22Rv1 (cell line): ENCODE measurements at regions not wholly inside any gene's neighbourhood (a gene's known extent, or its start where the extent isn't known, plus 50 kb on each side); places are given as distances from the start of the nearest gene placed in this dataset.
"Not testable (repeated sequence)": the region's sequence is repeated elsewhere in the genome, so short reads cannot be mapped to it uniquely, and the experiment has no call there.

Experiments
- CTCF ChIP-seq: fragments of 450-650 bp; IDR thresholded peaks from 2 replicates; pipeline ENCODE4 v1.5.1; 2017; ENCODE audit warnings: mild to moderate bottlenecking
- ZFX ChIP-seq: fragments of 450-650 bp; IDR thresholded peaks from 2 replicates; pipeline ENCODE4 v1.6.1; 2017; ENCODE audit warnings: antibody characterized with exemption, borderline replicate concordance

- TF ChIP-seq CTCF, ZFX: not testable (repeated sequence)
These were observed 86.1 kb upstream of the TEKT4 start for GRCh38 chr2:94785105-94785504.
